ENCODE measurements at regions not wholly inside any gene's neighbourhood (a gene's known extent, or its start where the extent isn't known, plus 50 kb on each side); places are given as distances from the start of the nearest gene placed in this dataset.

GRCh38 chrX:65921363-65921762 lies 118.5 kb downstream of the VSIG4 start:
- H3K4me2 ChIP-seq (ENCODE audit: insufficient read depth, low read length): no peak overlapping the region
- H4K20me1 ChIP-seq (replicated peaks; ENCODE audit: control insufficient read depth, extremely low read depth, insufficient read depth, low read length): no peaks in the 10 kb centered on the region
- H3K9me3 ChIP-seq (replicated peaks; ENCODE audit: control insufficient read depth, insufficient read depth, low read length): no peaks in the 10 kb centered on the region
- CTCF ChIA-PET: no interaction called here
- H3K4me1 ChIP-seq (ENCODE audit: control insufficient read depth, extremely low read depth, insufficient read depth, low read length): no peaks in the 10 kb centered on the region
- no peak overlapping the region for H3K9ac ChIP-seq (replicated peaks; ENCODE audit: extremely low read depth, insufficient read depth, low read length)
- dilution Hi-C loops (cut with MboI; ENCODE audit: extremely low pct_ligation_motif_present, low sequenced_read_pairs): no loop called here
- H3K27ac ChIP-seq (ENCODE audit: insufficient read depth, low read depth, low read length): no peak overlapping the region
- no peaks in the 10 kb centered on the region for H3K27me3 ChIP-seq (ENCODE audit: control insufficient read depth in 2 of 2, insufficient read depth in 2 of 2, low read length in 2 of 2)
- no peaks in the 10 kb centered on the region for H3K36me3 ChIP-seq (ENCODE audit: control insufficient read depth in 2 of 2, extremely low read depth in 1 of 2, insufficient read depth in 2 of 2, low read length in 2 of 2)
- H2AFZ ChIP-seq (ENCODE audit: low read depth, low read length): no peak overlapping the region
- BruUV-seq (replicated peaks): no TSS peak
- TF ChIP-seq EZH2 (IDR thresholded peaks at IDR 0.05; ENCODE audit: borderline replicate concordance, low read depth, low read length, severe bottlenecking): no peak
- no peak for TF ChIP-seq JUN (IDR thresholded peaks at IDR 0.05; ENCODE audit: borderline replicate concordance, insufficient read depth, insufficient read length, low read depth)
- no peak for TF ChIP-seq POLR2AphosphoS5 (IDR thresholded peaks at IDR 0.05; ENCODE audit: insufficient read depth, low read depth, low read length)
- TF ChIP-seq GATA2 (IDR thresholded peaks at IDR 0.05; ENCODE audit: insufficient read depth, insufficient read length, low read depth, low read length): no peak
- TF ChIP-seq MYC (IDR thresholded peaks at IDR 0.05; ENCODE audit: low read depth, low read length): no peak
- TF ChIP-seq, protein P1, sequence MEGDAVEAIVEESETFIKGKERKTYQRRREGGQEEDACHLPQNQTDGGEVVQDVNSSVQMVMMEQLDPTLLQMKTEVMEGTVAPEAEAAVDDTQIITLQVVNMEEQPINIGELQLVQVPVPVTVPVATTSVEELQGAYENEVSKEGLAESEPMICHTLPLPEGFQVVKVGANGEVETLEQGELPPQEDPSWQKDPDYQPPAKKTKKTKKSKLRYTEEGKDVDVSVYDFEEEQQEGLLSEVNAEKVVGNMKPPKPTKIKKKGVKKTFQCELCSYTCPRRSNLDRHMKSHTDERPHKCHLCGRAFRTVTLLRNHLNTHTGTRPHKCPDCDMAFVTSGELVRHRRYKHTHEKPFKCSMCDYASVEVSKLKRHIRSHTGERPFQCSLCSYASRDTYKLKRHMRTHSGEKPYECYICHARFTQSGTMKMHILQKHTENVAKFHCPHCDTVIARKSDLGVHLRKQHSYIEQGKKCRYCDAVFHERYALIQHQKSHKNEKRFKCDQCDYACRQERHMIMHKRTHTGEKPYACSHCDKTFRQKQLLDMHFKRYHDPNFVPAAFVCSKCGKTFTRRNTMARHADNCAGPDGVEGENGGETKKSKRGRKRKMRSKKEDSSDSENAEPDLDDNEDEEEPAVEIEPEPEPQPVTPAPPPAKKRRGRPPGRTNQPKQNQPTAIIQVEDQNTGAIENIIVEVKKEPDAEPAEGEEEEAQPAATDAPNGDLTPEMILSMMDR (IDR thresholded peaks at IDR 0.05; ENCODE audit: extremely low read depth in 1 of 2, insufficient read depth in 1 of 2, low read depth in 1 of 2, low read length in 2 of 2): no peak
- TF ChIP-seq POLR2A (IDR thresholded peaks at IDR 0.05; ENCODE audit: low read depth, low read length): no peak
- TF ChIP-seq, protein P2, sequence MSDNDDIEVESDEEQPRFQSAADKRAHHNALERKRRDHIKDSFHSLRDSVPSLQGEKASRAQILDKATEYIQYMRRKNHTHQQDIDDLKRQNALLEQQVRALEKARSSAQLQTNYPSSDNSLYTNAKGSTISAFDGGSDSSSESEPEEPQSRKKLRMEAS (IDR thresholded peaks at IDR 0.05; ENCODE audit: insufficient read depth, insufficient read length): no peak
- TF ChIP-seq FOS (IDR thresholded peaks at IDR 0.05; ENCODE audit: borderline replicate concordance, insufficient read depth, low read length): no peak
- POLR2A ChIA-PET: no interaction called here
- no peak overlapping the region for H3K4me3 ChIP-seq (replicated peaks in 1 of 3; ENCODE audit: insufficient read depth in 1 of 3, low read depth in 1 of 3, low read length in 3 of 3)
- no peaks in the 10 kb centered on the region for H3K79me2 ChIP-seq (ENCODE audit: control insufficient read depth, insufficient read depth, low read length)
- intact Hi-C loops (cut with micrococcal nuclease): no loop called here
- no peaks in the 10 kb centered on the region for H3K9me1 ChIP-seq (replicated peaks; ENCODE audit: control insufficient read depth, extremely low read depth, insufficient read depth, low read length)
- no peak for FAIRE-seq
- no peak for DNase-seq (ENCODE audit: low read depth, low spot score)
